ENCODE measurements at regions not wholly inside any gene's neighbourhood (a gene's known extent, or its start where the extent isn't known, plus 50 kb on each side); places are given as distances from the start of the nearest gene placed in this dataset.

DNA sequence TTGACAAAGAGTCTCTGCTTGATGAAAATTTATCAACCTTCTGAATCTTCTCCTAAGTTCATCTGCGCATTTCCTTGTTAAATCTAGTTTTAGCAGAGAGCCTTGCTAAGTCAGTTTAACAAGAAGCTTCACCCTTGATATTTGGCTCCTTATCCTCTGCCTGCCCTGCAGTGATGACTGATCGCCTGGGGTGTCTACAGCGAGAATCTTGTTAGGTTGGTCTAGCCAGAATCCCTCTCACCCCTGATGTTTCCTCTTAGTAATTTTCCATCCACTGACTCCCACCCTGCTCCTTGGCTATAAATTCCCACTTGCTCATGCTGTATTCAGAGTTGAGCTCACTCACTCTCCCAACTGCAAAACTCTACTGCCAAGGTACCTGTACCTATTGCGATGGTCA, 114.1 kb downstream of the TENT5A start (continued):
- TF ChIP-seq, protein P1, sequence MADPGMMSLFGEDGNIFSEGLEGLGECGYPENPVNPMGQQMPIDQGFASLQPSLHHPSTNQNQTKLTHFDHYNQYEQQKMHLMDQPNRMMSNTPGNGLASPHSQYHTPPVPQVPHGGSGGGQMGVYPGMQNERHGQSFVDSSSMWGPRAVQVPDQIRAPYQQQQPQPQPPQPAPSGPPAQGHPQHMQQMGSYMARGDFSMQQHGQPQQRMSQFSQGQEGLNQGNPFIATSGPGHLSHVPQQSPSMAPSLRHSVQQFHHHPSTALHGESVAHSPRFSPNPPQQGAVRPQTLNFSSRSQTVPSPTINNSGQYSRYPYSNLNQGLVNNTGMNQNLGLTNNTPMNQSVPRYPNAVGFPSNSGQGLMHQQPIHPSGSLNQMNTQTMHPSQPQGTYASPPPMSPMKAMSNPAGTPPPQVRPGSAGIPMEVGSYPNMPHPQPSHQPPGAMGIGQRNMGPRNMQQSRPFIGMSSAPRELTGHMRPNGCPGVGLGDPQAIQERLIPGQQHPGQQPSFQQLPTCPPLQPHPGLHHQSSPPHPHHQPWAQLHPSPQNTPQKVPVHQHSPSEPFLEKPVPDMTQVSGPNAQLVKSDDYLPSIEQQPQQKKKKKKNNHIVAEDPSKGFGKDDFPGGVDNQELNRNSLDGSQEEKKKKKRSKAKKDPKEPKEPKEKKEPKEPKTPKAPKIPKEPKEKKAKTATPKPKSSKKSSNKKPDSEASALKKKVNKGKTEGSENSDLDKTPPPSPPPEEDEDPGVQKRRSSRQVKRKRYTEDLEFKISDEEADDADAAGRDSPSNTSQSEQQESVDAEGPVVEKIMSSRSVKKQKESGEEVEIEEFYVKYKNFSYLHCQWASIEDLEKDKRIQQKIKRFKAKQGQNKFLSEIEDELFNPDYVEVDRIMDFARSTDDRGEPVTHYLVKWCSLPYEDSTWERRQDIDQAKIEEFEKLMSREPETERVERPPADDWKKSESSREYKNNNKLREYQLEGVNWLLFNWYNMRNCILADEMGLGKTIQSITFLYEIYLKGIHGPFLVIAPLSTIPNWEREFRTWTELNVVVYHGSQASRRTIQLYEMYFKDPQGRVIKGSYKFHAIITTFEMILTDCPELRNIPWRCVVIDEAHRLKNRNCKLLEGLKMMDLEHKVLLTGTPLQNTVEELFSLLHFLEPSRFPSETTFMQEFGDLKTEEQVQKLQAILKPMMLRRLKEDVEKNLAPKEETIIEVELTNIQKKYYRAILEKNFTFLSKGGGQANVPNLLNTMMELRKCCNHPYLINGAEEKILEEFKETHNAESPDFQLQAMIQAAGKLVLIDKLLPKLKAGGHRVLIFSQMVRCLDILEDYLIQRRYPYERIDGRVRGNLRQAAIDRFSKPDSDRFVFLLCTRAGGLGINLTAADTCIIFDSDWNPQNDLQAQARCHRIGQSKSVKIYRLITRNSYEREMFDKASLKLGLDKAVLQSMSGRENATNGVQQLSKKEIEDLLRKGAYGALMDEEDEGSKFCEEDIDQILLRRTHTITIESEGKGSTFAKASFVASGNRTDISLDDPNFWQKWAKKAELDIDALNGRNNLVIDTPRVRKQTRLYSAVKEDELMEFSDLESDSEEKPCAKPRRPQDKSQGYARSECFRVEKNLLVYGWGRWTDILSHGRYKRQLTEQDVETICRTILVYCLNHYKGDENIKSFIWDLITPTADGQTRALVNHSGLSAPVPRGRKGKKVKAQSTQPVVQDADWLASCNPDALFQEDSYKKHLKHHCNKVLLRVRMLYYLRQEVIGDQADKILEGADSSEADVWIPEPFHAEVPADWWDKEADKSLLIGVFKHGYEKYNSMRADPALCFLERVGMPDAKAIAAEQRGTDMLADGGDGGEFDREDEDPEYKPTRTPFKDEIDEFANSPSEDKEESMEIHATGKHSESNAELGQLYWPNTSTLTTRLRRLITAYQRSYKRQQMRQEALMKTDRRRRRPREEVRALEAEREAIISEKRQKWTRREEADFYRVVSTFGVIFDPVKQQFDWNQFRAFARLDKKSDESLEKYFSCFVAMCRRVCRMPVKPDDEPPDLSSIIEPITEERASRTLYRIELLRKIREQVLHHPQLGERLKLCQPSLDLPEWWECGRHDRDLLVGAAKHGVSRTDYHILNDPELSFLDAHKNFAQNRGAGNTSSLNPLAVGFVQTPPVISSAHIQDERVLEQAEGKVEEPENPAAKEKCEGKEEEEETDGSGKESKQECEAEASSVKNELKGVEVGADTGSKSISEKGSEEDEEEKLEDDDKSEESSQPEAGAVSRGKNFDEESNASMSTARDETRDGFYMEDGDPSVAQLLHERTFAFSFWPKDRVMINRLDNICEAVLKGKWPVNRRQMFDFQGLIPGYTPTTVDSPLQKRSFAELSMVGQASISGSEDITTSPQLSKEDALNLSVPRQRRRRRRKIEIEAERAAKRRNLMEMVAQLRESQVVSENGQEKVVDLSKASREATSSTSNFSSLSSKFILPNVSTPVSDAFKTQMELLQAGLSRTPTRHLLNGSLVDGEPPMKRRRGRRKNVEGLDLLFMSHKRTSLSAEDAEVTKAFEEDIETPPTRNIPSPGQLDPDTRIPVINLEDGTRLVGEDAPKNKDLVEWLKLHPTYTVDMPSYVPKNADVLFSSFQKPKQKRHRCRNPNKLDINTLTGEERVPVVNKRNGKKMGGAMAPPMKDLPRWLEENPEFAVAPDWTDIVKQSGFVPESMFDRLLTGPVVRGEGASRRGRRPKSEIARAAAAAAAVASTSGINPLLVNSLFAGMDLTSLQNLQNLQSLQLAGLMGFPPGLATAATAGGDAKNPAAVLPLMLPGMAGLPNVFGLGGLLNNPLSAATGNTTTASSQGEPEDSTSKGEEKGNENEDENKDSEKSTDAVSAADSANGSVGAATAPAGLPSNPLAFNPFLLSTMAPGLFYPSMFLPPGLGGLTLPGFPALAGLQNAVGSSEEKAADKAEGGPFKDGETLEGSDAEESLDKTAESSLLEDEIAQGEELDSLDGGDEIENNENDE (IDR thresholded peaks at IDR 0.05; ENCODE audit: insufficient replicate concordance, low read length), result no peak
- TF ChIP-seq EZH2 (IDR thresholded peaks at IDR 0.05; ENCODE audit: low read depth, low read length, severe bottlenecking), result no peak
- TF ChIP-seq POLR2A (IDR thresholded peaks at IDR 0.05; ENCODE audit: control extremely low read depth in 1 of 2, low read depth in 2 of 2, low read length in 2 of 2), result no peak
- no peak for TF ChIP-seq ATF2 (IDR thresholded peaks at IDR 0.05; ENCODE audit: low read length)
- no peak for TF ChIP-seq TAF7 (optimal IDR thresholded peaks at IDR 0.05; ENCODE audit: borderline replicate concordance, low read depth, low read length)

Measured in H1 (cell line).